ENCODE measurements at regions not wholly inside any gene's neighbourhood (a gene's known extent, or its start where the extent isn't known, plus 50 kb on each side); places are given as distances from the start of the nearest gene placed in this dataset.

GRCh38 chr6:91710342-91710741 is 1123.5 kb upstream of the MAP3K7 start:
- DNase-seq (ENCODE audit: extremely low spot score, insufficient read length, low read depth) = no peak
- FAIRE-seq = no peak

GRCh38 chr6:91708534-91708933 is 1121.7 kb upstream of the MAP3K7 start:
- DNase-seq (ENCODE audit: extremely low spot score, insufficient read length, low read depth) = no peak
- FAIRE-seq = no peak

- no peak for FAIRE-seq
- no peak for DNase-seq (ENCODE audit: extremely low spot score, insufficient read length, low read depth)
These were observed 1118.8 kb upstream of the MAP3K7 start for GRCh38 chr6:91705646-91706045.

- DNase-seq (ENCODE audit: extremely low spot score, insufficient read length, low read depth) (no peak), FAIRE-seq (no peak)
These were observed 1117.7 kb upstream of the MAP3K7 start for GRCh38 chr6:91704531-91704930.

GRCh38 chr6:91697010-91697695 is 1110.3 kb upstream of the MAP3K7 start:
- DNase-seq (ENCODE audit: extremely low spot score, insufficient read length, low read depth) (no peak), FAIRE-seq (no peak)

GRCh38 chr6:91695221-91695620 is 1108.3 kb upstream of the MAP3K7 start:
- no peak for DNase-seq (ENCODE audit: extremely low spot score, insufficient read length, low read depth)
- no peak for FAIRE-seq

- FAIRE-seq (no peak), DNase-seq (ENCODE audit: extremely low spot score, insufficient read length, low read depth) (no peak)
These were observed 1107.3 kb upstream of the MAP3K7 start for GRCh38 chr6:91694016-91694654.

- FAIRE-seq (no peak), DNase-seq (ENCODE audit: extremely low spot score, insufficient read length, low read depth) (no peak)
These were observed 1104.6 kb upstream of the MAP3K7 start for GRCh38 chr6:91691449-91691848.

- DNase-seq (ENCODE audit: extremely low spot score, insufficient read length, low read depth) (no peak), FAIRE-seq (no peak)
These were observed 1096.4 kb upstream of the MAP3K7 start for GRCh38 chr6:91683240-91683639.

- DNase-seq (ENCODE audit: extremely low spot score, insufficient read length, low read depth) (no peak), FAIRE-seq (no peak)
These were observed 1094.4 kb upstream of the MAP3K7 start for GRCh38 chr6:91681296-91681695.

GRCh38 chr6:91678679-91679446 is 1092.0 kb upstream of the MAP3K7 start:
- DNase-seq (ENCODE audit: extremely low spot score, insufficient read length, low read depth) = no peak
- no peak for FAIRE-seq

- DNase-seq (ENCODE audit: extremely low spot score, insufficient read length, low read depth) (no peak), FAIRE-seq (no peak)
These were observed 1085.3 kb upstream of the MAP3K7 start for GRCh38 chr6:91672201-91672600.

- no peak for DNase-seq (ENCODE audit: extremely low spot score, insufficient read length, low read depth)
- FAIRE-seq = no peak
These were observed 1083.0 kb upstream of the MAP3K7 start for GRCh38 chr6:91669871-91670268.

GRCh38 chr6:91669154-91669870 is 1082.4 kb upstream of the MAP3K7 start:
- no peak for FAIRE-seq
- DNase-seq (ENCODE audit: extremely low spot score, insufficient read length, low read depth) = no peak

GRCh38 chr6:91667596-91667995 is 1080.7 kb upstream of the MAP3K7 start:
- FAIRE-seq = no peak
- no peak for DNase-seq (ENCODE audit: extremely low spot score, insufficient read length, low read depth)

- DNase-seq (ENCODE audit: extremely low spot score, insufficient read length, low read depth) (no peak), FAIRE-seq (peak; percentile 44)
These were observed 1077.6 kb upstream of the MAP3K7 start for GRCh38 chr6:91664327-91664959.

GRCh38 chr6:91660893-91661292 is 1074.0 kb upstream of the MAP3K7 start:
- no peak for FAIRE-seq
- DNase-seq (ENCODE audit: extremely low spot score, insufficient read length, low read depth) = no peak

- no peak for FAIRE-seq
- DNase-seq (ENCODE audit: extremely low spot score, insufficient read length, low read depth) = no peak
These were observed 1073.0 kb upstream of the MAP3K7 start for GRCh38 chr6:91659891-91660290.

GRCh38 chr6:91654793-91655192 is 1067.9 kb upstream of the MAP3K7 start:
- no peak for FAIRE-seq
- DNase-seq (ENCODE audit: extremely low spot score, insufficient read length, low read depth) = no peak

GRCh38 chr6:91654357-91654756 is 1067.5 kb upstream of the MAP3K7 start:
- FAIRE-seq = no peak

More at GRCh38 chr6:91654357-91654756, 1067.5 kb upstream of the MAP3K7 start:
- DNase-seq (ENCODE audit: extremely low spot score, insufficient read length, low read depth) = no peak

Measured in GM18507 (cell line).